HG02678 (cell line): ENCODE measurements at regions not wholly inside any gene's neighbourhood (a gene's known extent, or its start where the extent isn't known, plus 50 kb on each side); places are given as distances from the start of the nearest gene placed in this dataset.

Source experiments
- ATAC-seq: cut with Tn5 transposase; IDR thresholded peaks from one replicate; pipeline ENCODE4 v1.9.1; 2021; ENCODE audit warnings: mild to moderate bottlenecking, moderate library complexity; ENCODE audit not compliant: unreplicated experiment

- no peak for ATAC-seq
Measured at GRCh38 chr13:107006661-107007060, 438.7 kb upstream of the ARGLU1 start.

GRCh38 chr13:107005577-107005976 lies 437.6 kb upstream of the ARGLU1 start:
- no peak for ATAC-seq

GRCh38 chr13:107003911-107004310 lies 436.0 kb upstream of the ARGLU1 start:
- ATAC-seq = no peak

GRCh38 chr13:106998664-106999063 lies 430.7 kb upstream of the ARGLU1 start:
- no peak for ATAC-seq

GRCh38 chr13:106997696-106998095 lies 429.8 kb upstream of the ARGLU1 start:
- no peak for ATAC-seq

- ATAC-seq = no peak
Measured at GRCh38 chr13:106996867-106997618, 429.1 kb upstream of the ARGLU1 start.

GRCh38 chr13:106990594-106990993 lies 422.7 kb upstream of the ARGLU1 start:
- no peak for ATAC-seq

- ATAC-seq = no peak
Measured at GRCh38 chr13:106989876-106990275, 421.9 kb upstream of the ARGLU1 start.

- ATAC-seq = no peak
Measured at GRCh38 chr13:106987427-106987785, 419.5 kb upstream of the ARGLU1 start.

- ATAC-seq = no peak
Measured at GRCh38 chr13:106986687-106987426, 418.9 kb upstream of the ARGLU1 start.

- ATAC-seq = no peak
Measured at GRCh38 chr13:106986033-106986484, 418.1 kb upstream of the ARGLU1 start.

GRCh38 chr13:106985481-106985880 lies 417.5 kb upstream of the ARGLU1 start:
- ATAC-seq = no peak

- no peak for ATAC-seq
Measured at GRCh38 chr13:106981051-106981450, 413.1 kb upstream of the ARGLU1 start.

- ATAC-seq = no peak
Measured at GRCh38 chr13:106967391-106967790, 399.5 kb upstream of the ARGLU1 start.

GRCh38 chr13:106963151-106963550 lies 395.2 kb upstream of the ARGLU1 start:
- ATAC-seq = no peak

GRCh38 chr13:106961651-106962050 lies 393.7 kb upstream of the ARGLU1 start:
- ATAC-seq = no peak

GRCh38 chr13:106961216-106961615 lies 393.3 kb upstream of the ARGLU1 start:
- ATAC-seq = no peak

- ATAC-seq = no peak
Measured at GRCh38 chr13:106958621-106959048, 390.7 kb upstream of the ARGLU1 start.

- no peak for ATAC-seq
Measured at GRCh38 chr13:106942563-106942962, 374.6 kb upstream of the ARGLU1 start.

GRCh38 chr13:106941779-106942178 lies 373.8 kb upstream of the ARGLU1 start:
- ATAC-seq = no peak

GRCh38 chr13:106927421-106927820 lies 359.5 kb upstream of the ARGLU1 start:
- no peak for ATAC-seq

- no peak for ATAC-seq
Measured at GRCh38 chr13:106922384-106922783, 354.4 kb upstream of the ARGLU1 start.
